ENCODE measurements at regions not wholly inside any gene's neighbourhood (a gene's known extent, or its start where the extent isn't known, plus 50 kb on each side); places are given as distances from the start of the nearest gene placed in this dataset.
"Not testable (repeated sequence)": the region's sequence is repeated elsewhere in the genome, so short reads cannot be mapped to it uniquely, and the experiment has no call there.

GRCh38 chr20:2203436-2203835, 92.4 kb upstream of the TGM3 start:
- no peak for DNase-seq (ENCODE audit: low read depth in 2 of 3, low spot score in 2 of 3)

- no peak for DNase-seq (ENCODE audit: low read depth in 2 of 3, low spot score in 2 of 3)
These were observed 91.8 kb upstream of the TGM3 start for GRCh38 chr20:2204021-2204420.

DNA sequence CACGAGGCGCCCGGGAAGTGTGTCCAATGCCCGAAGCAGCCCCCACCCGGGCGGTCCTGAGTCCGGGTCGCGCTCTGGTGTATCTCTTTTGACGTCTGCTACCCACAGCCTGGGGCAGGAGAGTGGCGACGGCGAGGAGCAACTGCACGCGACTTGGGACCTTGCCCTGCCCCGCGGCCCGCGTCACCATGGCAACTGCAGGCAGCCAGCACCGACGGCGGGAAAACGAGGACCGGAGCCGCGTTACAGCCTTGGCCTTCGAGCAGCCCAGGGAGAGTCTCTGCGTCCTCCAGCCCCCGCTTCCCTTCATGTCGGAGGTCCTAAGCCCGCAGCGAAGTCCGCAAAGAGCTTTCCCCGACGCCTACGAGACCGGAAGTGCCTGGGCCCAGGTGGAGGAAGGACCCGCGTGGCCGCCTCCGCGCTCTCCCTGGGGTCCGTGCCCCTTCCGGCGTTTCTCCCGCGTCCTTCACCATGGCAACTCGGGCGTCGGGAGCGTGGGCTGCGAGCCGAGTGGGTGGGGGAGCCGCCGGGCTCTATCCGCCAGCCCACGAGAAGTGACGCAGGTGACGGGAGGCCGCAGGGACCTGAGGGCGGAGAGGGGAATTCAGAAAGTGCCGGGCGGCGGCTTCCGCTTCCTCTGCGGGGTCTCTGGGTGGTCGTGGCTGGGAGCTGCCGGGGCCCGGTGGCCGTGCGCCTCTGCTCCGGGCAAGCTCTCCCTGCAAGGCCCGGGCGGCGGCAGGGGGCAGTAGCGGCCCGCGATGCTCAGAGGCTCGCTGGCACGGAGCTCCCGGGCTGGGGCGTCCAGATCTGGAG, 88.6 kb upstream of the TGM3 start:
- peak; percentile 13 to 68 (median 58) for DNase-seq (ENCODE audit: low read depth in 2 of 3, low spot score in 2 of 3)

DNA sequence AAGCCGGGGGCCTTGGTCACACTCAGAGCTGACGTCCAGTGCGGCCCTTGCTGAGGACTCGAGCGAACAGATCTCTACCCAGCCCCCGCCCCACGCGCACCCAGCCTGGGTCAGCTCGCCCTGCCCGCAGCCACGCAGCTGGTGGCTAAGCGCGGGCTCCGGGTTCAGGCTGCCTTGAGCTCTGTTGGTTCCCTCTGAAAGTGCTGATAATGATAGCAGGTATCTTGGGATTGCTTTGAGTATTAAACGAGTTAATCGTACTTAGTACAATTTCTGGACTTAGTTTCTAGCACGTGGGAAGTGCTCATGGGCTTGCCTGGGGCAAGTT, 88.1 kb upstream of the TGM3 start:
- DNase-seq (ENCODE audit: low read depth in 2 of 3, low spot score in 2 of 3), result no peak

- no peak for DNase-seq (ENCODE audit: low read depth in 2 of 3, low spot score in 2 of 3)
These were observed 86.9 kb upstream of the TGM3 start for GRCh38 chr20:2208897-2209296.

- no peak for DNase-seq (ENCODE audit: low read depth in 2 of 3, low spot score in 2 of 3)
These were observed 84.9 kb upstream of the TGM3 start for GRCh38 chr20:2210646-2211552.

DNA sequence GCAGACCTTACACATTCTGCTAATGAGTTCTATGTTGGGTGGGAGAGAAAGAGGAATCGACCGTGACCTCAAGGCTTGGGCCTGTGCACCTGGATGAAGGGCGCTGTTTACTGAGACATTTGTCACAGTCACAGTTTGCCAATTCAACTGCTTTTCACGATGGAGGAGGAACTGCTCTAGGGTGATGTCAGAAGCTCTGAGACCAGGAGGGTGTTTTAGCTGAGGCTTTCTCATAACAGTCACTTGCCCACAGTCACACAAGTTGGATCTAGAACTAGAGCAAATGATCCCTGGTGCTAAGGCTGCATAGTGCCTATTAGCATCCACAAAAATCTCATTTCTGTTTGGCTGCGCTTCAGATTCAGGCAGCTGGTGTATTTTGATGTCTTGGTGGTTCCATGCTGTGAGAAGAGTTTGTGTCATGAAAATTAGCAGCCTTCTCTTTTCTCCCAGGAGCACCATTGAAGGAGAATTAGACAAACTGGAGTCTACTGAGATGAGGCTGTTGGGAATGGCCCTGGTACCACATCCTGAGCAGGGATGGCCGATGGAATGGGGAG, 83.3 kb upstream of the TGM3 start:
- no peak for DNase-seq (ENCODE audit: low read depth in 2 of 3, low spot score in 2 of 3)

DNA sequence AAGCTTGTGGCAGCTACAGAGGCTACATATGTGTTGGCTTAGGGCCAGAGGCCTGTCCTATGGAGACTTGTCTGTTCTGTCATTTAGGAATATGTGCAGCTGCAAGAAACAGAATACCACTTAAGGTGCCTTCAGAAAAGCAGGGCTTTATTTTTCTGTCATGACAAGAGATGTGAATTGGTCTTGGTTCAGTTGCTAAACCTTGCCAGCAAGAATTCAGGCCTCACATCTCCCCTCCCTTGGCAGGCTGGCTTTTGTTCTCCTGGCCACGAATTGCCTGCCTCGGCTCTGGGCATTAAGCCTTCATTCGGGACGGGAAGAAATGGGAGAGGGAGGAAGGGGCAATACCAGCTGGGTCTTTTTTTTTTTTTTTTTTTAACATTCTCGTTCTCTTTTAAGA, 82.4 kb upstream of the TGM3 start:
- DNase-seq (ENCODE audit: low read depth in 2 of 3, low spot score in 2 of 3), result no peak

- DNase-seq (ENCODE audit: low read depth in 2 of 3, low spot score in 2 of 3), result peak in 2 of 3 donors; percentile 61 to 80
These were observed 77.8 kb upstream of the TGM3 start for GRCh38 chr20:2217857-2218539.

- DNase-seq (ENCODE audit: low read depth in 2 of 3, low spot score in 2 of 3), result no peak
These were observed 76.3 kb upstream of the TGM3 start for GRCh38 chr20:2219481-2220006.

DNA sequence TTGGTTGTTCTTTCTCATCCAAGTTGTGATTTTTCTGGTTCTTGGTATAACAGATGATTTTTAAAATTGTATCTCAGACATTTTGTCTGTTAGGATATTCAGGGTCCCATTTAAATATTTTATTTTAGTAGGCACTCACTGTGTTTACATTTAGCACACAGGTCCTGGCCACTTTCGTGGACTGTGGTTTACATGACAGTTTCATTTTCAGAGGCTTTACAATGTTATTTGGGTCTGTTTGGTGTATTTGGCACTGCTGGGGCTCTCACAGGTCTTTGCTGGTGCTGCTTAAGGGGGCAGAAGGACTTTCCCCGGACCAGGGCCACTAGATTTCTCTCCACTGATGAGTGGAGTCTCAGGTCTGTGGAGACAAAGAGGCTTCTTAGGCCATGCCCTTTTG, 75.5 kb upstream of the TGM3 start:
- no peak for DNase-seq (ENCODE audit: low read depth in 2 of 3, low spot score in 2 of 3)

DNA sequence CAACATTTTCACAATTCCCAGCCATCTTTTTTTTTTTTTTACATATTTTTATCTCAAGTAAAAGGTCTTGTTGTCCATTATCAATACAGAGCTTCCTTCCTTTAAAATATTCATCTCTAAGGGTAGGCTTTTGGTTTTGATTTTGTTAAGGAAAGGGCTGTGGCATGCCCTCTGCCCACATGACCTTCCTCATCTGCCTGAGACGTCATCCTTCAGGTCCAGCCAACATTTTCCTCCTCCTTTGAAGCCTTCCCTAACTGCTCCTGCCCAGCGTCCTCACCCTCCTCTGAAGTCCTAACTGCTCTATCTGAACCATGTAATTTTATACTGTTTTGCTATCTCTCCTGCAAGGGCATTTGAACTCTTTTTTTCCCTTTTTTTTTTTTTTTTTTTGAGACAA, 73.9 kb upstream of the TGM3 start:
- no peak for DNase-seq (ENCODE audit: low read depth in 2 of 3, low spot score in 2 of 3)

GRCh38 chr20:2223558-2224367, 72.0 kb upstream of the TGM3 start:
- no peak for DNase-seq (ENCODE audit: low read depth in 2 of 3, low spot score in 2 of 3)

- no peak for DNase-seq (ENCODE audit: low read depth in 2 of 3, low spot score in 2 of 3)
These were observed 71.5 kb upstream of the TGM3 start for GRCh38 chr20:2224368-2224639.

GRCh38 chr20:2227285-2227684, 68.5 kb upstream of the TGM3 start:
- DNase-seq (ENCODE audit: low read depth in 2 of 3, low spot score in 2 of 3), result not testable (repeated sequence)

- no peak for DNase-seq (ENCODE audit: low read depth in 2 of 3, low spot score in 2 of 3)
These were observed 67.9 kb upstream of the TGM3 start for GRCh38 chr20:2227861-2228260.

DNA sequence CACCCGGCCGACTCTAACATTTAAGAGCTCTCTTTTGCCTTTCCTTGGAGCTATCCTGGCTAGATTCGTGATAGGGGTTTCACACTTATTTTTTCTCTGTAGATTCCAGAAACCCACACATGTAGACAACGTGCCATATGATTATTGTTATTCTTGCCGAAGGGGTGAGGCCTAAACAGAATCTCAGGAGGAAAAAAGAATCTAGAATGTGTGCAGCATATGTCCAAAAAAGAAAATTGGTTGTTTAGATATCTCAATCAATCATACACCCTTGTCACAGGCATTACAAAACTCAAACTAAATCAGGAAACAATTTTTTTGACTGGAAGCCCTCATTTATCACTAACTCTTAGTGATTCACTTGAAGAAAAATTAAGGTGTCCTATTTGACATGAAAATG, 66.9 kb upstream of the TGM3 start:
- DNase-seq (ENCODE audit: low read depth in 2 of 3, low spot score in 2 of 3), result no peak

DNA sequence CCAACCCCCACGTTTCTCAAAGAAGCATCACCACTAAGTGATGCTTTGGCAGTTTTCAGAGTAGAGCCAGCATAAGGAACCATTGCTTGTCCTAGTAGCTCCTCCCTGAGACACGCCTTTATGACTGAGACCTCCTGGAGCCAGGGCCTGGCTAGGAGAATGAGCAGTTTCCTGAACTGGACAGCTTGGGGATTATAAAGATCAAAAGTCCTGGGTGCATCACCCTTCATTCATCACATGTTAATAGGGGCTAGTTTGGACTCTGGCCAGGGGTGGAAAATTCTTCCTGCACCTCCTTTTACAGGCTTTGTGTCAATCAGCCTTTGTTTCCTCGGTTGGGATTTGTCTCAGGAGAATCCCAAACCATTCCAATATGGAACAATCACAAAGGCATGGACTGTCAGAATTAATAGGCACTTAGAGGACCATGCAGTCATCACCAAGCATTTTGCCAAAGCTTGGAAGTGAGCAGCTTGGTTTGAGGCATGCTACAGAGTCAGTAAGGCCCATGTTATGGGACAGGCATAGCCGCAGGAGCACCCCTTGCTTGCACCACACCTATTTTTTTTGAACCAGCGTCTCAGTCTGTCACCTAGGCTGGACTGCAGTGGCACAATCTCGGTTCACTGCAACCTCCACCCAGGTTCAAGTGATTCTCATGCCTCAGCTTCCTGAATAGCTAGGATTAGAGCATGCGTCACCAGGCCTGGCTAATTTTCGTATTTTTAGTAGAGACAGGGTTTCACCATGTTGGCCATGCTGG, 64.9 kb upstream of the TGM3 start:
- DNase-seq (ENCODE audit: low read depth in 2 of 3, low spot score in 2 of 3), result no peak

GRCh38 chr20:2231701-2232100, 64.1 kb upstream of the TGM3 start:
- no peak for DNase-seq (ENCODE audit: low read depth in 2 of 3, low spot score in 2 of 3)
